ENCODE measurements at regions not wholly inside any gene's neighbourhood (a gene's known extent, or its start where the extent isn't known, plus 50 kb on each side); places are given as distances from the start of the nearest gene placed in this dataset.

DNA sequence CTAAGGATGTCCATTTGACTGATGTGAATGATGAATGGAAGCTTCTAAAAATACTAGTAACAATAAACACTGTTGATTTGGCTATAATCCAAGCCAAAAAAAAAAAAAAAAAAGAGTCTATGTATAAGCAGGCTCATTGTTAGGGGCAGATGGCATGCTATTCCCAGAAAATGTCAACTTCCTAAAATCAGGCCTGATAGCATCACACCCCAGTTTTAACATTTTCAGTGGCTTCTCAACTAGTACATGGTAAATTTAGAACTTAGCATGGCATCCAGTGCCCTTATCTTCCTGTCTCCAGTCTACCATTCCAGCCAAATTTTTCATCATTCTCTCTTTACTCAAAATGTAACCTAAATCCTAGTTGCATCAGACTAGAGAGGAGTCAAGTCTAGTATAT, 288.2 kb upstream of the ZNF385D start:
- Mint-ChIP-seq H3K4me3 (no peak overlapping the region), H3K4me1 (ENCODE audit: unreplicated experiment) (no peaks in the 10 kb centered on the region), H3K27ac (no peak overlapping the region), H3K36me3 (no peaks in the 10 kb centered on the region), H3K27me3 (no peaks in the 10 kb centered on the region), H3K9me3 (peaks cover 4% of the 10 kb centered on the region)
- no peak for DNase-seq (ENCODE audit: extremely low spot score, unreplicated experiment)
- no peak for TF ChIP-seq CTCF (conservative IDR thresholded peaks at IDR 0.05)

DNA sequence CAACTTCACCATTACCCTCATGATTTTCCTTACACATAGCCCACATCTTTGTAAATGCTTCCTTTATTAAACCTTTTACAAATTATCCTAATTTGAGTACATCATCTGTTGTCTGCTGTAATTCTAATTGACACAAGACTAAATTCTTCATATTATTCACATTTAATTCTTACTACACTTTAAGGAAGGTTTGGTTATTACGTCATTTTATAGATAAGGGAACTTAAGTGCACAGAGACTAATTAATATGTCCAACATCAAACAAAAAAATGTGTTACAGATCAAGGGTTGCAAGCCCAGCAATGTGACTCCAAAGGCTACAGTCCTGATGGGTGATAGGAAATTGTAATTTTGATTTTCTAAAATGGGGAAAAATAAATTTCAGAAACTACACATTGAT, 289.1 kb upstream of the ZNF385D start:
- Mint-ChIP-seq H3K27ac (no peak overlapping the region), H3K27me3 (no peaks in the 10 kb centered on the region), H3K9me3 (peaks cover 4% of the 10 kb centered on the region), H3K4me1 (ENCODE audit: unreplicated experiment) (no peaks in the 10 kb centered on the region), H3K36me3 (no peaks in the 10 kb centered on the region), H3K4me3 (no peak overlapping the region)
- no peak for TF ChIP-seq CTCF (conservative IDR thresholded peaks at IDR 0.05)
- DNase-seq (ENCODE audit: extremely low spot score, unreplicated experiment) = no peak

DNA sequence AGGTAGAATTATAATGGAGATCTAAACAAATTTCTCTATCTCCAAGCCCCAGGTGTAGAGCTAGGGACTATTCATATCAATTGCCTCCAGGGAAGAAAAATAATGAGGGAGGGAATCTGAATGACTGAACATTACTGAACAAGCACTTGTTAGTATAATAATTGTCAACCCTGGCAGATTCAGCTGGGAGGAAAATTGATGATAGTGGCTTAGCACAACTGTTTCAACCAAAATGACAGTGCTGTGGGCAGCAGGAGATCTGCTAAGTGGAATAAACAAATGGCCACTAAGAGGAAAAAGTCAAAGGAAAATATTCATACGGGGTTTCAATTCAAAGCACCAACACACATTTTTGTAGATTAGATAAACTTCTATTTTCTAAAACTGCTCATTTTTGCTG, 294.9 kb upstream of the ZNF385D start:
- TF ChIP-seq CTCF (conservative IDR thresholded peaks at IDR 0.05) = no peak
- no peaks in the 10 kb centered on the region for H3K4me1 Mint-ChIP-seq (ENCODE audit: unreplicated experiment)
- no peak for DNase-seq (ENCODE audit: extremely low spot score, unreplicated experiment)
- H3K27me3 Mint-ChIP-seq = no peaks in the 10 kb centered on the region
- H3K27ac Mint-ChIP-seq = no peak overlapping the region
- no peak overlapping the region for H3K4me3 Mint-ChIP-seq
- H3K36me3 Mint-ChIP-seq = no peaks in the 10 kb centered on the region
- H3K9me3 Mint-ChIP-seq = no peaks in the 10 kb centered on the region

- Mint-ChIP-seq H3K27ac (no peak overlapping the region), H3K4me3 (no peak overlapping the region), H3K9me3 (no peaks in the 10 kb centered on the region), H3K36me3 (no peaks in the 10 kb centered on the region), H3K4me1 (ENCODE audit: unreplicated experiment) (no peaks in the 10 kb centered on the region), H3K27me3 (no peaks in the 10 kb centered on the region)
- DNase-seq (ENCODE audit: extremely low spot score, unreplicated experiment) = no peak
- no peak for TF ChIP-seq CTCF (conservative IDR thresholded peaks at IDR 0.05)
Measured at GRCh38 chr3:22063500-22063899, 312.5 kb upstream of the ZNF385D start.

DNA sequence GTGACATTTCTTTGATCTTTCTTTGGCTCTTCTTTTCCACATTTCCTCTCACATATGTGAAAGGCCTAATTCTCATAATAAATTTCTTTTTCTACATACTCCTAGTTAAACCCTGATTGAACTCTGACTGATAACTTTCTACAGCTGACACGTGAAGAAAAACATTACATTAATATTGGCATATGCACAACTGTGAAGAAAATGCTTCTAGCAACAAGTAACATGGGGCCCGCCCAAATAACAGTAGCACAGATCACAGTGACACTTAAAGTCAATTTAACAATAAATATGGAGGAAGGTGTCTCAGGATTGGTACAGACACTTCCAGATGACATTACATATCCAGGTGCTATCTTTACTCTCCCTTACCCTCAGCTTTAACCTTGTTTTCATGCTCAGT, 317.6 kb upstream of the ZNF385D start:
- no peaks in the 10 kb centered on the region for H3K9me3 Mint-ChIP-seq
- H3K4me1 Mint-ChIP-seq (ENCODE audit: unreplicated experiment) = no peaks in the 10 kb centered on the region
- no peak overlapping the region for H3K27ac Mint-ChIP-seq
- no peak for DNase-seq (ENCODE audit: extremely low spot score, unreplicated experiment)
- H3K4me3 Mint-ChIP-seq = no peak overlapping the region
- H3K36me3 Mint-ChIP-seq = no peaks in the 10 kb centered on the region
- H3K27me3 Mint-ChIP-seq = no peaks in the 10 kb centered on the region
- TF ChIP-seq CTCF (conservative IDR thresholded peaks at IDR 0.05) = no peak

DNA sequence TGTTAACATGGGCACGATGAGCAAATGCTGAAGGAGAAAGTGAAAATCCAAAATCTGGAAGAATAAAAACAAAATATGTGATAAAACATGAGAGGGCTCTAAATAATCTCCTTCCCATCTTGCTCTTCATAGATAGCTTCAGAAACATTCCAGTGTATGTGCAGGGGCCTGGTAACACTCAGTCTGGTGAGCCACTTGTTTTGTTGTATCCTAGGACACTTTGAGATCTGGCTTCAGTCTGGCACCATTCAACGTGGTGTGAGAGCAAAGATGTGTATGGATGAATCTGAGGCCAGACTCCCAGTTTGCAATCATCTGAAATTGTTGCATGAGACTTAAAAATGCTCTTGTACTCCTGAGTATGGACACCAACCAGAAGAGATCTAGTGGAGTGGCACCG, 337.2 kb upstream of the ZNF385D start:
- Mint-ChIP-seq H3K9me3 (no peaks in the 10 kb centered on the region), H3K27ac (no peak overlapping the region), H3K4me3 (no peak overlapping the region), H3K4me1 (ENCODE audit: unreplicated experiment) (no peaks in the 10 kb centered on the region), H3K36me3 (no peaks in the 10 kb centered on the region), H3K27me3 (peaks cover 3% of the 10 kb centered on the region)
- no peak for TF ChIP-seq CTCF (conservative IDR thresholded peaks at IDR 0.05)
- no peak for DNase-seq (ENCODE audit: extremely low spot score, unreplicated experiment)
